IMR-90 (cell line): ENCODE measurements at regions not wholly inside any gene's neighbourhood (a gene's known extent, or its start where the extent isn't known, plus 50 kb on each side); places are given as distances from the start of the nearest gene placed in this dataset.

ENCODE experiments used
- ATAC-seq: fragments of 200-7000 bp; cut with Tn5 transposase; 2 replicates; pipeline ENCODE4 v1.9.1; 2020; ENCODE audit warnings: low read depth, mild to moderate bottlenecking, moderate library complexity
- BruUV-seq: library from RNA; stranded (reverse); fragments of 400-500 nt; replicated peaks from 2 replicates; lab custom pipeline; 2021; lab: Mats Ljungman, UMichigan
- CTCF ChIA-PET: fragments of 300-600 bp; formaldehyde crosslinking; extraction: SDS; loops from one replicate; lab custom pipeline; 2021; ENCODE audit warnings: antibody characterized with exemption; lab: Yijun Ruan, JAX
- POLR2A ChIA-PET: fragments of 300-600 bp; sonication (Branson Sonifier 250); formaldehyde crosslinking; loops from one replicate; lab custom pipeline; 2022; ENCODE audit warnings: antibody characterized with exemption; ENCODE audit not compliant: unreplicated experiment; lab: Charles Lee
- DNase-seq: peaks from one replicate; pipeline ENCODE4 v3.0.0; 2013
- H2AFZ ChIP-seq: replicated peaks from 2 replicates; pipeline ENCODE3; 2013; ENCODE audit warnings: low read length, mild to moderate bottlenecking; ENCODE audit not compliant: poor library complexity
- H2AK5ac ChIP-seq: 2 replicates; pipeline ENCODE4 v1.6.1; 2013; ENCODE audit warnings: low read depth, low read length, inconsistent platforms
- H2AK9ac ChIP-seq: replicated peaks from 2 replicates; pipeline ENCODE3; 2013; ENCODE audit warnings: mild to moderate bottlenecking, low read depth, low read length, moderate library complexity; ENCODE audit not compliant: poor library complexity
- H2BK120ac ChIP-seq: 2 replicates; pipeline ENCODE4 v1.6.1; 2013; ENCODE audit warnings: low read depth, low read length, inconsistent platforms
- H2BK15ac ChIP-seq: 3 replicates; pipeline ENCODE4 v1.6.1; 2013; ENCODE audit warnings: low read depth, low read length, inconsistent platforms
- H2BK20ac ChIP-seq: 2 replicates; pipeline ENCODE4 v1.6.1; 2013; ENCODE audit warnings: low read depth, mild to moderate bottlenecking, inconsistent platforms, low read length, moderate library complexity
- H2BK5ac ChIP-seq: 2 replicates; pipeline ENCODE4 v1.6.1; 2013; ENCODE audit warnings: mild to moderate bottlenecking, low read depth, low read length, inconsistent platforms; ENCODE audit not compliant: poor library complexity, severe bottlenecking
- H3K14ac ChIP-seq: replicated peaks from 2 replicates; pipeline ENCODE4 v1.6.1; 2013; ENCODE audit warnings: low read depth, low read length, inconsistent platforms
- H3K18ac ChIP-seq: 2 replicates; pipeline ENCODE4 v1.6.1; 2013; ENCODE audit warnings: low read depth, low read length, control low read depth
- H3K23ac ChIP-seq: 2 replicates; pipeline ENCODE4 v1.6.1; 2013; ENCODE audit warnings: low read depth, low read length, inconsistent platforms
- H3K27ac ChIP-seq: 2 replicates; pipeline ENCODE4 v1.5.1; 2013; ENCODE audit warnings: mild to moderate bottlenecking, control low read depth, low read length; ENCODE audit not compliant: insufficient read depth
- H3K27me3 ChIP-seq: 2 replicates; pipeline ENCODE4 v1.6.1; 2013; ENCODE audit warnings: low read length; ENCODE audit not compliant: control insufficient read depth, insufficient read depth
- H3K36me3 ChIP-seq: 2 replicates; pipeline ENCODE4 v1.6.1; 2013; ENCODE audit warnings: low read length, mixed read lengths; ENCODE audit not compliant: control insufficient read depth, insufficient read depth
- H3K4ac ChIP-seq: 2 replicates; pipeline ENCODE4 v1.6.1; 2013; ENCODE audit warnings: low read depth, low read length, inconsistent platforms
- H3K4me1 ChIP-seq: 2 replicates; pipeline ENCODE4 v1.6.1; 2013; ENCODE audit warnings: low read length, mixed read lengths; ENCODE audit not compliant: control insufficient read depth, insufficient read depth
- H3K4me2 ChIP-seq: 2 replicates; pipeline ENCODE4 v1.6.1; 2013; ENCODE audit warnings: low read depth, mild to moderate bottlenecking, control low read depth, low read length, moderate library complexity
- H3K4me3 ChIP-seq: 2 replicates; pipeline ENCODE4 v1.5.1; 2013; ENCODE audit warnings: low read depth, mild to moderate bottlenecking, control low read depth, low read length, moderate library complexity; ENCODE audit not compliant: insufficient read depth
- H3K56ac ChIP-seq: 2 replicates; pipeline ENCODE4 v1.6.1; 2013; ENCODE audit warnings: low read length, inconsistent platforms; ENCODE audit not compliant: insufficient read depth; ENCODE audit errors: extremely low read depth
- H3K79me1 ChIP-seq, 2 experiments: 2 replicates each; pipeline ENCODE4 v1.6.1; 2013; ENCODE audit warnings: low read length in 2 of 2, inconsistent platforms in 1 of 2, low read depth in 1 of 2
- H3K9ac ChIP-seq: 2 replicates; pipeline ENCODE4 v1.6.1; 2013; ENCODE audit warnings: low read depth, low read length, control low read depth
- H3K9me1 ChIP-seq: 2 replicates; pipeline ENCODE4 v1.6.1; 2013; ENCODE audit warnings: low read length, inconsistent platforms; ENCODE audit not compliant: insufficient read depth
- H3K9me3 ChIP-seq: 2 replicates; pipeline ENCODE4 v1.6.1; 2013; ENCODE audit warnings: low read length; ENCODE audit not compliant: control insufficient read depth, insufficient read depth
- H4K20me1 ChIP-seq: 2 replicates; pipeline ENCODE4 v1.6.1; 2013; ENCODE audit warnings: low read length, inconsistent platforms; ENCODE audit not compliant: insufficient read depth
- H4K5ac ChIP-seq: 2 replicates; pipeline ENCODE4 v1.6.1; 2013; ENCODE audit warnings: mild to moderate bottlenecking, low read depth, low read length, control low read depth
- H4K8ac ChIP-seq, 2 experiments: 2 replicates each; pipeline ENCODE4 v1.6.1; 2013; ENCODE audit warnings: low read depth in 2 of 2, low read length in 2 of 2, control low read depth in 1 of 2, inconsistent platforms in 1 of 2
- H4K91ac ChIP-seq: 2 replicates; pipeline ENCODE4 v1.6.1; 2013; ENCODE audit warnings: low read depth, low read length, inconsistent platforms; ENCODE audit not compliant: insufficient read depth
- BHLHE40 ChIP-seq: fragments of 150-350 bp; IDR thresholded peaks from 2 replicates; pipeline ENCODE4 v1.6.1; 2016; ENCODE audit warnings: mild to moderate bottlenecking, low read depth, low read length
- CEBPB ChIP-seq: IDR thresholded peaks from 2 replicates; pipeline ENCODE4 v1.6.1; 2012; ENCODE audit warnings: low read depth, low read length, improper control_type of control experiment
- CHD1 ChIP-seq: IDR thresholded peaks from 2 replicates; pipeline ENCODE4 v1.6.1; 2012; ENCODE audit warnings: low read depth, low read length, improper control_type of control experiment
- CTCF ChIP-seq: conservative IDR thresholded peaks from 2 replicates; pipeline ENCODE4 v1.5.1; 2012; ENCODE audit warnings: mild to moderate bottlenecking, low read depth, low read length, improper control_type of control experiment
- FOS ChIP-seq: fragments of 150-350 bp; IDR thresholded peaks from 2 replicates; pipeline ENCODE4 v1.6.1; 2016; ENCODE audit warnings: low read depth, low read length
- MAFK ChIP-seq: IDR thresholded peaks from 2 replicates; pipeline ENCODE4 v1.6.1; 2012; ENCODE audit warnings: low read depth, low read length, improper control_type of control experiment
- MAZ ChIP-seq: IDR thresholded peaks from 2 replicates; pipeline ENCODE4 v1.6.1; 2012; ENCODE audit warnings: low read depth, mild to moderate bottlenecking, low read length, improper control_type of control experiment, moderate library complexity, borderline replicate concordance
- MXI1 ChIP-seq: IDR thresholded peaks from 2 replicates; pipeline ENCODE4 v1.6.1; 2012; ENCODE audit warnings: low read depth, mild to moderate bottlenecking, low read length, moderate library complexity, borderline replicate concordance
- NFE2L2 ChIP-seq: fragments of 150-350 bp; IDR thresholded peaks from 2 replicates; pipeline ENCODE4 v1.6.1; 2016; ENCODE audit warnings: low read depth, mild to moderate bottlenecking, low read length
- POLR2A ChIP-seq: IDR thresholded peaks from 2 replicates; pipeline ENCODE4 v1.6.1; 2012; ENCODE audit warnings: mild to moderate bottlenecking, low read depth, low read length
- RAD21 ChIP-seq: IDR thresholded peaks from 2 replicates; pipeline ENCODE4 v1.6.1; 2012; ENCODE audit warnings: low read length, improper control_type of control experiment
- RCOR1 ChIP-seq: IDR thresholded peaks from 2 replicates; pipeline ENCODE4 v1.6.1; 2012; ENCODE audit warnings: mild to moderate bottlenecking, low read length, improper control_type of control experiment; ENCODE audit not compliant: insufficient replicate concordance
- SMC3 ChIP-seq: fragments of 150-350 bp; IDR thresholded peaks from 2 replicates; pipeline ENCODE4 v1.6.1; 2016; ENCODE audit warnings: low read depth, mild to moderate bottlenecking, antibody characterized with exemption, low read length, moderate library complexity
- WGBS, 2 experiments: methylation state at CpG; one replicate each; pipeline versions ENCODE4 v1.1.5 to v1.1.7; 2013; ENCODE audit warnings: missing lambda C conversion rate in 2 of 2; ENCODE audit not compliant: insufficient read length in 1 of 2; ENCODE audit errors: extremely low coverage in 2 of 2; 5-methylcytosine and 5-hydroxymethylcytosine counted together
- dilution Hi-C: fragments of 300-500 bp; cut with HindIII; formaldehyde crosslinking; loops from one replicate; pipeline ENCODE4 v1.14.3; 2018; ENCODE audit warnings: low sequenced_read_pairs; ENCODE audit not compliant: unreplicated experiment
- in situ Hi-C: fragments of 300-500 bp; cut with MboI; formaldehyde crosslinking; loops from 3 replicates; pipeline ENCODE4 v1.14.3; 2019; ENCODE audit warnings: low sequenced_read_pairs, inconsistent platforms, mixed read lengths
- intact Hi-C: fragments of 100-400 bp; cut with micrococcal nuclease; formaldehyde crosslinking; loops from 2 replicates; pipeline ENCODE4 v1.10.0; 2022
- TF ChIP-seq, protein P1 (sequence below): fragments of 150-350 bp; IDR thresholded peaks from 2 replicates; pipeline ENCODE4 v1.6.1; 2016; ENCODE audit warnings: low read depth, mild to moderate bottlenecking, low read length, moderate library complexity, borderline replicate concordance
- TF ChIP-seq, protein P2 (sequence below): fragments of 150-350 bp; IDR thresholded peaks from 2 replicates; pipeline ENCODE4 v1.6.1; 2017; ENCODE audit warnings: mild to moderate bottlenecking, antibody characterized with exemption, low read length, low read depth

- no peaks in the 10 kb centered on the region for H4K20me1 ChIP-seq
- no peak overlapping the region for H3K23ac ChIP-seq
- no peak overlapping the region for H3K4me3 ChIP-seq
- H3K36me3 ChIP-seq, result no peaks in the 10 kb centered on the region
- no peak overlapping the region for H2BK15ac ChIP-seq
- ATAC-seq (no peak), DNase-seq (no peak)
- BruUV-seq, result no TSS peak
- no peaks in the 10 kb centered on the region for H3K9me1 ChIP-seq
- no peak overlapping the region for H4K8ac ChIP-seq
- intact Hi-C loops (no loop called here), dilution Hi-C loops (no loop called here), in situ Hi-C loops (no loop called here)
- H3K79me1 ChIP-seq, result no peaks in the 10 kb centered on the region
- no peak overlapping the region for H3K4ac ChIP-seq
- no peak overlapping the region for H3K4me2 ChIP-seq
- ChIA-PET POLR2A (no interaction called here), CTCF (no interaction called here)
- no peaks in the 10 kb centered on the region for H3K9me3 ChIP-seq
- no peak overlapping the region for H2AK9ac ChIP-seq
- no CpG with 5 or more reads among the region's 4 CpGs for WGBS, 2 experiments
- H3K4me1 ChIP-seq, result peaks cover 2% of the 10 kb centered on the region; the same call in 1 of the 2 replicates
- no peak overlapping the region for H2BK5ac ChIP-seq
- no peak overlapping the region for H3K14ac ChIP-seq
- TF ChIP-seq RAD21 (no peak), MXI1 (no peak), MAZ (no peak), MAFK (no peak), POLR2A (no peak), SMC3 (no peak), RCOR1 (no peak), CEBPB (no peak), BHLHE40 (no peak), CHD1 (no peak), FOS (no peak), CTCF (no peak), NFE2L2 (no peak)
- TF ChIP-seq, protein P1, sequence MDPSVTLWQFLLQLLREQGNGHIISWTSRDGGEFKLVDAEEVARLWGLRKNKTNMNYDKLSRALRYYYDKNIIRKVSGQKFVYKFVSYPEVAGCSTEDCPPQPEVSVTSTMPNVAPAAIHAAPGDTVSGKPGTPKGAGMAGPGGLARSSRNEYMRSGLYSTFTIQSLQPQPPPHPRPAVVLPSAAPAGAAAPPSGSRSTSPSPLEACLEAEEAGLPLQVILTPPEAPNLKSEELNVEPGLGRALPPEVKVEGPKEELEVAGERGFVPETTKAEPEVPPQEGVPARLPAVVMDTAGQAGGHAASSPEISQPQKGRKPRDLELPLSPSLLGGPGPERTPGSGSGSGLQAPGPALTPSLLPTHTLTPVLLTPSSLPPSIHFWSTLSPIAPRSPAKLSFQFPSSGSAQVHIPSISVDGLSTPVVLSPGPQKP, result no peak
- TF ChIP-seq, protein P2, sequence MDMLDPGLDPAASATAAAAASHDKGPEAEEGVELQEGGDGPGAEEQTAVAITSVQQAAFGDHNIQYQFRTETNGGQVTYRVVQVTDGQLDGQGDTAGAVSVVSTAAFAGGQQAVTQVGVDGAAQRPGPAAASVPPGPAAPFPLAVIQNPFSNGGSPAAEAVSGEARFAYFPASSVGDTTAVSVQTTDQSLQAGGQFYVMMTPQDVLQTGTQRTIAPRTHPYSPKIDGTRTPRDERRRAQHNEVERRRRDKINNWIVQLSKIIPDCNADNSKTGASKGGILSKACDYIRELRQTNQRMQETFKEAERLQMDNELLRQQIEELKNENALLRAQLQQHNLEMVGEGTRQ, result no peak
- H2BK120ac ChIP-seq, result no peak overlapping the region
- H4K91ac ChIP-seq, result no peak overlapping the region
- no peaks in the 10 kb centered on the region; the same call in 1 of the 2 replicates for H3K27me3 ChIP-seq
- H3K27ac ChIP-seq, result no peak overlapping the region
- H2BK20ac ChIP-seq, result no peak overlapping the region
- no peak overlapping the region for H2AK5ac ChIP-seq
- no peak overlapping the region for H3K56ac ChIP-seq
- H3K9ac ChIP-seq, result no peak overlapping the region
- no peak overlapping the region for H4K5ac ChIP-seq
- no peak overlapping the region for H3K18ac ChIP-seq
- no peak overlapping the region for H2AFZ ChIP-seq
Observed at GRCh38 chr9:78573669-78574068, 276.7 kb downstream of the PSAT1 start.
